Heart left ventricle (tissue), 13 donors: ENCODE measurements at regions not wholly inside any gene's neighbourhood (a gene's known extent, or its start where the extent isn't known, plus 50 kb on each side); places are given as distances from the start of the nearest gene placed in this dataset.

Source experiments
- CTCF ChIP-seq, 12 donors: fragments of 200-600 bp; sonication (generic) in 4 of 12; IDR thresholded peaks; one replicate each; pipeline versions ENCODE4 v1.5.0 to v1.8.0; 2018 to 2022; ENCODE audit warnings: antibody characterized with exemption in 12 of 12, mild to moderate bottlenecking in 5 of 12
- POLR2A ChIP-seq, 2 donors: fragments of 450-650 bp; IDR thresholded peaks; one replicate each; pipeline ENCODE4 v1.6.1; 2017; ENCODE audit warnings: antibody characterized with exemption in 2 of 2, mild to moderate bottlenecking in 2 of 2, moderate library complexity in 2 of 2
- donor health status: ischemic (EF 13 %, LVEDD 7.1; RV severe dilation, severe dysfunction).
- donor health status: DM: no; HTN: yes; CAD: no.
- donor health status: DM: no; HTN: no; CAD: no.
- donor health status: ischemic (EF 25% LVEDD 6.9; RV normal size, moderate dysfunction).
- donor health status: ischemic (EF 25% LVEDD 5.7; RV mildly dilated, moderate dysfunction).
- donor health status: ischemic (EF 35%, LVEDD 5.7; RV mildly dilated, moderate dysfunction).
- donor health status: nonischemic (EF 11% LVEDD 7.7; RV severe dilation, severe dysfunction).
- donor health status: DM: yes; HTN: yes; CAD: no.
- donor health status: PGD.
- donor health status: ischemic (EF 29% LVEDD 5.4; RV normal size, mild dysfunction).
- donor health status: nonischemic (EF 23%, LVEDD 6.1; RV moderate dilation, normal function).

GRCh38 chr16:72427051-72427782 lies 255.3 kb upstream of the PMFBP1 start:
- TF ChIP-seq CTCF (IDR thresholded peaks at IDR 0.05) (no peak), POLR2A (IDR thresholded peaks at IDR 0.05) (no peak)
